ENCODE measurements at regions not wholly inside any gene's neighbourhood (a gene's known extent, or its start where the extent isn't known, plus 50 kb on each side); places are given as distances from the start of the nearest gene placed in this dataset.

GRCh38 chr2:181778621-181779201 is 98.4 kb upstream of the NEUROD1 start:
- H3K4me3 ChIP-seq (ENCODE audit: insufficient read depth, low read length, poor library complexity, severe bottlenecking) = no peak overlapping the region
- H3K9me2 ChIP-seq (replicated peaks; ENCODE audit: insufficient read depth, low read length) = no peaks in the 10 kb centered on the region
- H2AFZ ChIP-seq (ENCODE audit: low read depth, low read length, severe bottlenecking) = no peak overlapping the region
- no peak overlapping the region for H3K4me2 ChIP-seq (ENCODE audit: low read depth, low read length, poor library complexity, severe bottlenecking)
- H3K27ac ChIP-seq (ENCODE audit: low read depth, low read length) = no peak overlapping the region
- H3K9me3 ChIP-seq (ENCODE audit: insufficient read depth, low read length) = no peaks in the 10 kb centered on the region
- H3K9ac ChIP-seq (ENCODE audit: low read length) = no peak overlapping the region
- H3K36me3 ChIP-seq (ENCODE audit: low read length) = no peaks in the 10 kb centered on the region
- no peaks in the 10 kb centered on the region for H3F3A ChIP-seq (ENCODE audit: insufficient read depth)
- no peaks in the 10 kb centered on the region for H4K20me1 ChIP-seq (ENCODE audit: low read depth, low read length)
- TF ChIP-seq EZH2phosphoT487 (conservative IDR thresholded peaks at IDR 0.05; ENCODE audit: low read length) (no peak), CTCF (IDR thresholded peaks at IDR 0.05; ENCODE audit: insufficient read depth, low read length, poor library complexity, severe bottlenecking) (no peak)
- no peaks in the 10 kb centered on the region for H3K27me3 ChIP-seq (ENCODE audit: low read length)
- H3K79me2 ChIP-seq (ENCODE audit: insufficient read depth, low read length) = no peaks in the 10 kb centered on the region

- Histone ChIP-seq H4K20me1 (ENCODE audit: low read depth, low read length) (no peaks in the 10 kb centered on the region), H3K27ac (ENCODE audit: low read depth, low read length) (no peak overlapping the region), H3K36me3 (ENCODE audit: low read length) (no peaks in the 10 kb centered on the region), H3F3A (ENCODE audit: insufficient read depth) (no peaks in the 10 kb centered on the region), H3K9me2 (replicated peaks; ENCODE audit: insufficient read depth, low read length) (no peaks in the 10 kb centered on the region), H3K27me3 (ENCODE audit: low read length) (no peaks in the 10 kb centered on the region), H3K79me2 (ENCODE audit: insufficient read depth, low read length) (no peaks in the 10 kb centered on the region), H3K9ac (ENCODE audit: low read length) (no peak overlapping the region), H3K9me3 (ENCODE audit: insufficient read depth, low read length) (no peaks in the 10 kb centered on the region), H3K4me3 (ENCODE audit: insufficient read depth, low read length, poor library complexity, severe bottlenecking) (no peak overlapping the region), H3K4me2 (ENCODE audit: low read depth, low read length, poor library complexity, severe bottlenecking) (no peak overlapping the region), H2AFZ (ENCODE audit: low read depth, low read length, severe bottlenecking) (no peak overlapping the region)
- TF ChIP-seq EZH2phosphoT487 (conservative IDR thresholded peaks at IDR 0.05; ENCODE audit: low read length) (no peak), CTCF (IDR thresholded peaks at IDR 0.05; ENCODE audit: insufficient read depth, low read length, poor library complexity, severe bottlenecking) (no peak)
These were observed 99.1 kb upstream of the NEUROD1 start for GRCh38 chr2:181779288-181780021.

- Histone ChIP-seq H3F3A (ENCODE audit: insufficient read depth) (no peaks in the 10 kb centered on the region), H3K36me3 (ENCODE audit: low read length) (no peaks in the 10 kb centered on the region), H3K4me3 (ENCODE audit: insufficient read depth, low read length, poor library complexity, severe bottlenecking) (no peak overlapping the region), H3K9me2 (replicated peaks; ENCODE audit: insufficient read depth, low read length) (no peaks in the 10 kb centered on the region), H3K9me3 (ENCODE audit: insufficient read depth, low read length) (no peaks in the 10 kb centered on the region), H3K27ac (ENCODE audit: low read depth, low read length) (no peak overlapping the region), H2AFZ (ENCODE audit: low read depth, low read length, severe bottlenecking) (no peak overlapping the region), H3K4me2 (ENCODE audit: low read depth, low read length, poor library complexity, severe bottlenecking) (no peak overlapping the region), H3K27me3 (ENCODE audit: low read length) (no peaks in the 10 kb centered on the region), H4K20me1 (ENCODE audit: low read depth, low read length) (no peaks in the 10 kb centered on the region), H3K9ac (ENCODE audit: low read length) (no peak overlapping the region), H3K79me2 (ENCODE audit: insufficient read depth, low read length) (no peaks in the 10 kb centered on the region)
- no peak for TF ChIP-seq CTCF (IDR thresholded peaks at IDR 0.05; ENCODE audit: insufficient read depth, low read length, poor library complexity, severe bottlenecking)
- TF ChIP-seq EZH2phosphoT487 (conservative IDR thresholded peaks at IDR 0.05; ENCODE audit: low read length) = no peak
These were observed 99.8 kb upstream of the NEUROD1 start for GRCh38 chr2:181780047-181780651.

Measured in SU-DHL-6 (cell line).